ENCODE measurements at regions not wholly inside any gene's neighbourhood (a gene's known extent, or its start where the extent isn't known, plus 50 kb on each side); places are given as distances from the start of the nearest gene placed in this dataset.

DNA sequence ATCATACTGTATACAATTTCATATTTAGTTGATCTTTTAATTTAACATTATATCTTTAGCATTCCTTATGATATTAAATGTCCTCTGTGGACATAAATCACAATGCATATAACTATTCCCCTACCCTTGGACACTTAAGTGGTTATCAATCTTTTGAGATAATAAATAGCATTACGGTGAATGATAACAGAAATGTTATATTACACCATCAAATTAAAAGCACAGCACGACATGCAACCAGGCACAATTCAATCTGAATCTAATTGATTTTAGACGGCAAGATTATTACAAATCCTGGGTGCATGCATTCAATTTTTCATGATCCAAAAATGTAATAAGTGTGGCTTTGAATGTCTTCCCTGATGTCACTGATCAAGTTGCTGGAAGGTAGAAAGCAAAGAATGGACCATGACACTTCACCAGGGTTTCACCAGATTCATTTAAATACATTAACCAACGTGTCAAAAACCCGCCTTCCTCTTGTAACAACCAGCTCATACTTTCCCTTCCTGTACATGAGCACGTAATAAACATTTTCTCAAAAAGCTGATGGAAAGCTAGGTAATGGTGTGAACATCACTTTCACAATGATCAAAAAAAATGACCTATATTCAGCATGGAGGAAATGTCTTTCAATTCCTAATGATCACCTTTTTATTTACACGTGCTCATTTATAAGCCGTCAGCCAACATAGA is 513.7 kb upstream of the ID2 start:
- H3K56ac ChIP-seq (ENCODE audit: insufficient read length, low read depth, low read length) = no peak overlapping the region
- no peak overlapping the region for H2AK5ac ChIP-seq (ENCODE audit: insufficient read length, low read length)
- DNase-seq = no peak
- no peak overlapping the region for H4K91ac ChIP-seq (ENCODE audit: insufficient read length, low read depth, low read length)
- H3K27ac ChIP-seq (ENCODE audit: insufficient read length, low read depth, low read length) = no peak overlapping the region
- Mint-ChIP-seq H3K27me3 (ENCODE audit: low read depth) (no peaks in the 10 kb centered on the region), H3K4me1 (peaks cover 5 to 16% of the 10 kb centered on the region in 2 experiments; a peak in 3 of 4 replicates), H3K4me3 (no peak overlapping the region), H3K9me3 (peaks cover 0 to 3% of the 10 kb centered on the region in 2 experiments; a peak in 2 of 5 replicates), H3K36me3 (ENCODE audit: insufficient read depth in 1 of 3, low read depth in 3 of 3) (no peaks in the 10 kb centered on the region; a peak in 1 of 7 replicates), H3K27ac (no peak overlapping the region)
- TF ChIP-seq, protein P1, sequence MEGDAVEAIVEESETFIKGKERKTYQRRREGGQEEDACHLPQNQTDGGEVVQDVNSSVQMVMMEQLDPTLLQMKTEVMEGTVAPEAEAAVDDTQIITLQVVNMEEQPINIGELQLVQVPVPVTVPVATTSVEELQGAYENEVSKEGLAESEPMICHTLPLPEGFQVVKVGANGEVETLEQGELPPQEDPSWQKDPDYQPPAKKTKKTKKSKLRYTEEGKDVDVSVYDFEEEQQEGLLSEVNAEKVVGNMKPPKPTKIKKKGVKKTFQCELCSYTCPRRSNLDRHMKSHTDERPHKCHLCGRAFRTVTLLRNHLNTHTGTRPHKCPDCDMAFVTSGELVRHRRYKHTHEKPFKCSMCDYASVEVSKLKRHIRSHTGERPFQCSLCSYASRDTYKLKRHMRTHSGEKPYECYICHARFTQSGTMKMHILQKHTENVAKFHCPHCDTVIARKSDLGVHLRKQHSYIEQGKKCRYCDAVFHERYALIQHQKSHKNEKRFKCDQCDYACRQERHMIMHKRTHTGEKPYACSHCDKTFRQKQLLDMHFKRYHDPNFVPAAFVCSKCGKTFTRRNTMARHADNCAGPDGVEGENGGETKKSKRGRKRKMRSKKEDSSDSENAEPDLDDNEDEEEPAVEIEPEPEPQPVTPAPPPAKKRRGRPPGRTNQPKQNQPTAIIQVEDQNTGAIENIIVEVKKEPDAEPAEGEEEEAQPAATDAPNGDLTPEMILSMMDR (conservative IDR thresholded peaks at IDR 0.05) = no peak
- H3K9ac ChIP-seq (ENCODE audit: extremely low read depth, insufficient read length, low read length) = no peak overlapping the region
- H2BK15ac ChIP-seq (ENCODE audit: low read depth, low read length) = no peak overlapping the region
- no peaks in the 10 kb centered on the region for H3K79me2 ChIP-seq (ENCODE audit: insufficient read depth, low read length)
- no peaks in the 10 kb centered on the region for H3K79me1 ChIP-seq (ENCODE audit: insufficient read depth, low read depth, low read length, poor library complexity, severe bottlenecking)
- no peak overlapping the region for H3K4ac ChIP-seq (ENCODE audit: low read depth, low read length)
- no peak overlapping the region for H2BK20ac ChIP-seq (ENCODE audit: low read depth, low read length, poor library complexity, severe bottlenecking)
- no peak overlapping the region for H4K8ac ChIP-seq (replicated peaks; ENCODE audit: insufficient read length, low read depth, low read length)
- no peaks in the 10 kb centered on the region for H3K23me2 ChIP-seq (ENCODE audit: insufficient read length, low read depth, low read length, poor library complexity, severe bottlenecking)
- H2BK120ac ChIP-seq (ENCODE audit: low read depth, low read length, poor library complexity, severe bottlenecking) = no peak overlapping the region
- H3K23ac ChIP-seq (ENCODE audit: insufficient read length, low read depth, low read length) = no peak overlapping the region
- no peak overlapping the region for H3K4me2 ChIP-seq (ENCODE audit: insufficient read depth, insufficient read length, low read length)
- H4K5ac ChIP-seq (ENCODE audit: insufficient read length, low read depth, low read length) = no peak overlapping the region
- peaks cover 3% of the 10 kb centered on the region for H3K27me3 ChIP-seq (ENCODE audit: insufficient read depth, low read length)
- H3T11ph ChIP-seq (ENCODE audit: low read length) = no peak overlapping the region
- no peak overlapping the region for H3K14ac ChIP-seq (ENCODE audit: insufficient read depth, low read length)
- H3K4me1 ChIP-seq (ENCODE audit: insufficient read depth, low read length) = peaks cover 7% of the 10 kb centered on the region; the same call in 1 of the 2 replicates
- H3K9me3 ChIP-seq (ENCODE audit: control insufficient read depth, low read depth, low read length) = no peaks in the 10 kb centered on the region
- H2BK12ac ChIP-seq (ENCODE audit: insufficient read length, low read depth, low read length) = no peak overlapping the region
- no peaks in the 10 kb centered on the region for H4K20me1 ChIP-seq (ENCODE audit: control insufficient read depth, insufficient read depth, insufficient read length)
- WGBS (ENCODE audit: extremely low coverage, insufficient read length, low lambda C conversion rate) = no CpG with 5 or more reads among the region's 8 CpGs
- no peak overlapping the region for H3K18ac ChIP-seq (ENCODE audit: insufficient read length, low read depth, low read length)
- H2AFZ ChIP-seq (ENCODE audit: low read length) = no peak overlapping the region
- H2BK5ac ChIP-seq (ENCODE audit: insufficient read length, low read length) = no peak overlapping the region

Data from H9 (cell line).